ENCODE measurements at regions not wholly inside any gene's neighbourhood (a gene's known extent, or its start where the extent isn't known, plus 50 kb on each side); places are given as distances from the start of the nearest gene placed in this dataset.

DNA sequence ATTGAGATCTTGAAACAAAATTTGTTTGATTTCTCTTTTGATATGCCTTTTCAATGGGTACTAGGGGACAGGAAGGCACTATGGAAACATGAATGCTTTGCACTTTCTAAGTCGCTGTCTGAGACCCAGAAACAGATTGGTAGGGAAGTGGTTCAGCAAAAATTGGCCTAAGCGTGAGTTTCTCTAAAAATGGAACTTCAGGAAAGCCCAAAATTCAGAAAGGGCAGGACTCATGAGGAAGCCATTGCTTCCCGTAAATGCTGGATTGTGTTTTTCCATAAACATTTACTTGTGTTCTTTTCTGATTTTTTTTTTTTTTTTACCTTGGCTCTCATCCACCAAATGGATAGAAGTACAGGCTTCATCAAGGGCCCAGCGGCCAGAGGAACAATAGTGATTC lies 123.7 kb upstream of the ATP1B1 start:
- H3K4me3 ChIP-seq (ENCODE audit: low read depth, low read length): no peak overlapping the region
- no peak for DNase-seq (ENCODE audit: low read depth)
- TF ChIP-seq, protein P1, sequence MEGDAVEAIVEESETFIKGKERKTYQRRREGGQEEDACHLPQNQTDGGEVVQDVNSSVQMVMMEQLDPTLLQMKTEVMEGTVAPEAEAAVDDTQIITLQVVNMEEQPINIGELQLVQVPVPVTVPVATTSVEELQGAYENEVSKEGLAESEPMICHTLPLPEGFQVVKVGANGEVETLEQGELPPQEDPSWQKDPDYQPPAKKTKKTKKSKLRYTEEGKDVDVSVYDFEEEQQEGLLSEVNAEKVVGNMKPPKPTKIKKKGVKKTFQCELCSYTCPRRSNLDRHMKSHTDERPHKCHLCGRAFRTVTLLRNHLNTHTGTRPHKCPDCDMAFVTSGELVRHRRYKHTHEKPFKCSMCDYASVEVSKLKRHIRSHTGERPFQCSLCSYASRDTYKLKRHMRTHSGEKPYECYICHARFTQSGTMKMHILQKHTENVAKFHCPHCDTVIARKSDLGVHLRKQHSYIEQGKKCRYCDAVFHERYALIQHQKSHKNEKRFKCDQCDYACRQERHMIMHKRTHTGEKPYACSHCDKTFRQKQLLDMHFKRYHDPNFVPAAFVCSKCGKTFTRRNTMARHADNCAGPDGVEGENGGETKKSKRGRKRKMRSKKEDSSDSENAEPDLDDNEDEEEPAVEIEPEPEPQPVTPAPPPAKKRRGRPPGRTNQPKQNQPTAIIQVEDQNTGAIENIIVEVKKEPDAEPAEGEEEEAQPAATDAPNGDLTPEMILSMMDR (IDR thresholded peaks at IDR 0.05; ENCODE audit: low read depth, low read length, missing control alignments): no peak

DNA sequence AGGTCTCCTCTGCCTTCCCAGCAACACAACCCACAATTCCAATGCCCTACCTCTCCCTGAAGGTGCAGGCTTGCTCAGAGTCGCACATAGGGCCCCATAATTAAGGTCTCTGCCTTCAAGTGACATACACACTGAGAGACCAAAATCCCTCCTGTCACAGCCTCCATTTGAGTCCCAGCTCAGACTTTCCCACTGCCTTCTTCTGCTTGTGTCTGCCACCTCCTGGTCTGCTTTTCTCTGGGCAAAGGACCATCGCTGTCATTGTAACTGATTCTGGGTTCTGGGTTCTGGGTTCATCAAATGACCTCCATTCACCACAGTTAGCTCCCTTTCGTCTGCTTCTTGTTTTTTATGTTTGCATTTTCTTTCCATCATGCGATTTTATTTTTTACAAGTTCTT lies 119.2 kb upstream of the ATP1B1 start:
- TF ChIP-seq, protein P1 (IDR thresholded peaks at IDR 0.05; ENCODE audit: low read depth, low read length, missing control alignments): no peak
- H3K4me3 ChIP-seq (ENCODE audit: low read depth, low read length): no peak overlapping the region
- DNase-seq (ENCODE audit: low read depth): no peak

DNA sequence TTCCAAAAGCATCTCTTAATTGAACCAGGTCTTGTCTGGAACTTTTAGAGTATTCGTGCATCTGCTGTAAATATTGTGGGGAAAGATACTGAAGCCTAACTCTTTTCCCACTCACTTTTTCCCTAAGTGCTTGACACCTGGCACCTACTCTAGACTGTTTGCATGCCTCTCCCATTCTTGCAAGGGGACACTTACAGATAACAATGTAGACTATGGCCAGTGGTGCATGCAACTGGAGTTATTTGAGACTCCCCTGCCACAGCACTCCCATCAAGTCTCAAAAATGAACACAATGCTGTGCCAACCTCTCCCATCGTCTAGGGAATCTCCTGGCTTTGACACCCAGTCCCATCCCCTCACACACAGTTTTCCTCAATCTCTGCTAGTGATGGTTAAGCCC lies 118.6 kb upstream of the ATP1B1 start:
- TF ChIP-seq, protein P1 (IDR thresholded peaks at IDR 0.05; ENCODE audit: low read depth, low read length, missing control alignments): no peak
- H3K4me3 ChIP-seq (ENCODE audit: low read depth, low read length): no peak overlapping the region
- DNase-seq (ENCODE audit: low read depth): no peak

DNA sequence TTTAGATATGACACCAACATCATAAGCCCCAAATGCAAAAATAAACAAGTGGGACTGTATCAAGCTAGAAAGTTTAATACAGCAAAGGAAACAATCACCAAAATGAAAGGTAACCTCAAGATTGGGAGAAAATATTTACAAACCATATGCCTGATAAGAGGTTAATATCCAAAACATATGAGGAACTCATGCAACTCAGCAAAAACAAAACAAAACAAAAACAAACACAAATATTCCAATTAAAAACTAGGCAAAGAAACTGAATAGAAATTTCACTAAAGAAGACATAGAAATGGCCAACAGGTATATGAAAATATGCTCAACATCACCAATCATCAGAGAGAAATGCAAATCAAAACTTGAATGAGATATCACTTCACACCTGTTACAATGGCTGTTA lies 116.5 kb upstream of the ATP1B1 start:
- H3K4me3 ChIP-seq (ENCODE audit: low read depth, low read length): no peak overlapping the region
- DNase-seq (ENCODE audit: low read depth): no peak
- TF ChIP-seq, protein P1 (IDR thresholded peaks at IDR 0.05; ENCODE audit: low read depth, low read length, missing control alignments): no peak

DNA sequence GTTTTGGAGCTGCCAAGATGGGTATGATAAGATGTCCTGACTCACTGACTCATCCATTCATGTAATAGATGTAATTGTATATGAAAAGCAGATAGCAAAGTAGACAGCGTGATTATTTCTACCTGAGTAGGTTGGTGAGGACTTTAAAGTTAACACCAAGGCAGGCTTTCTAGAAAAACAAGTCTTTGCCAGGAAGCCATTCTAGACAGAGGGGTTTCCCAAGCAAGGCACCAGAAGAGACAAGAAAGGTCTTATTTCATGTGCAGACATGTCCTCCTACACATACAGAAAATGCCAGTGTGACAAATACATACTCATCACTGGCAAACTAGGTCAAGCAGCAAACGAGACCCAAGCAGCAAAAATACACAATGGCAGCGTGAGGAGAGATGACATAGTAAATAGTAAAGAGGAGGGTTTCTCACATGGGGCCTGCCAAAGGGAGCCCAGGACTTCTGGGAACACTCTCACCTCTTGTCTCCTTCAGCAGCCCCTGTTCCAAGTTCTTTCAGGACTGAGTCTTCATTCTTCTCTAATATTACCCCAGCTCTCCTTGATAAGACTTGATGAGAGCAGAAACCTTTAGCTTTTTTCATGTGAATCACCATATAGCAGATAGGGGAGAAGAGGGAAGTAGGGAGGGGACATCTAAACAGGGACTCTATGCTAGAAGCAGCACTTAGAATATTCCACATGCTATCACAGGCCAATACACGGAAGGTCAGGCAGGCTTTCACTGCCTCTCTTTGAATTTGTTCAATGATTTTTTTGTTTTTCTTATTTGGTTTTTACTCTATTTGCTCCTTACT lies 114.6 kb upstream of the ATP1B1 start:
- H3K4me3 ChIP-seq (ENCODE audit: low read depth, low read length): no peak overlapping the region
- no peak for DNase-seq (ENCODE audit: low read depth)
- TF ChIP-seq, protein P1 (IDR thresholded peaks at IDR 0.05; ENCODE audit: low read depth, low read length, missing control alignments): no peak

DNA sequence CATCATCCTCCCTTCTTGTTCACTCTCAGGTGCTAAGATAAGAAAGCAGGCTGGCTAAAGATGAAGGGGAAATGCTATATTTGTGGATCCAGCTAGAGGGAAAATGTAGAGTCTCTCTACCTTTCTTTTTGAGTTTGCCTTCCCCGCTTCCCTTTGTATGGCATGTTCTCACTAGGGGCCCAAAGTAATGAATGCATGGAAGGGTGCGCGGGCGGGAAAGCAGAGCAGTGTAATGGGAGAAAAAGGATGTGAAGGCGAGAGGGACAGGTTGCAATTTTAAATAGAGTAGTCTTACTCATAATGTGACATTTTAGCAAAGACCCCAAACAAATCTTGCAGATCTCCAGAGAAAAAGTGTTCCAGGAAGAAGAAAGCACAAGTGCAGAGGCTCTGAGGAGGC lies 105.1 kb upstream of the ATP1B1 start:
- H3K4me3 ChIP-seq (ENCODE audit: low read depth, low read length): no peak overlapping the region
- TF ChIP-seq, protein P1 (IDR thresholded peaks at IDR 0.05; ENCODE audit: low read depth, low read length, missing control alignments): no peak
- DNase-seq (ENCODE audit: low read depth): no peak

All from GM12864 (cell line).